ENCODE measurements at regions not wholly inside any gene's neighbourhood (a gene's known extent, or its start where the extent isn't known, plus 50 kb on each side); places are given as distances from the start of the nearest gene placed in this dataset.

DNA sequence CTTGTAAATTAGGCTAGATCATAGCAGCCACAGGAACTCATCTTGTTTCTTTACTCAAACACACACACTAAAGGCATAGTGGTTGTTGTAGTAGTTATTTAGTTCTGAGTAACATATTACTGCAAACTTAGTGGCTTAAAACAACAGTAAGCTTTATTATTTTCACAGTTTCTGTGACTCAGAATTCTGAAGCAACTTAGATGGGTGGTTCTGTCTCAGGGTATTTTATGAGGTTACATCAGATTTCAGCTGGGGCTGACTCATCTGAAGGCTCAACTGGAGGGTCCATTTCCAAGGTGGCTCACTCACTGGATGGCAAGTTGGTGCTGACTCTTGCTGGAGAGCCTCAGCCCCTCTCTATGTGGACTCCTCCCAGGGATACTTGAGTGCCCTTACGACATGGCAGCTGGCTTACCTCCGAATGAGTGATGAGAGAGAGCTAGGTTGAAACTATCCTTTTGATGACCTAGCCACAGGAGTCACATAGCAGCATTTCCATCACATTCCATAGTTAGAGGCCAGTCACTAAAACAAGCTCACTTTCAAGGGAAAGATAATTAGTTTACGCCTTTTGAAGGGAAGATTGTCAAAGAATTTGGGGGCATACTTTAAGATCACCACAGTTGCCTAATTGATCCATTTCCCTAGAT lies 101.0 kb upstream of the PRNP start:
- TF ChIP-seq POLR2A (IDR thresholded peaks at IDR 0.05; ENCODE audit: low read length) (no peak), GATA1 (IDR thresholded peaks at IDR 0.05; ENCODE audit: low read depth, low read length) (no peak)

Data from erythroblast (primary cell).